Left cardiac atrium (tissue), 4 donors: ENCODE measurements at regions not wholly inside any gene's neighbourhood (a gene's known extent, or its start where the extent isn't known, plus 50 kb on each side); places are given as distances from the start of the nearest gene placed in this dataset.
A peak's percentile ranks its signal among the peaks of the same experiment; 100 is the strongest.
"Not testable (repeated sequence)": the region's sequence is repeated elsewhere in the genome, so short reads cannot be mapped to it uniquely, and the experiment has no call there.

Experiments used
- ATAC-seq, 2 donors: fragments of 200-7000 bp; cut with Tn5 transposase; one replicate each; pipeline ENCODE4 v1.9.1; 2020; ENCODE audit warnings: mild to moderate bottlenecking in 2 of 2, moderate library complexity in 2 of 2
- DNase-seq: peaks from one replicate; pipeline ENCODE4 v3.0.0-alpha.2; 2020
- intact Hi-C, 2 donors: fragments of 100-400 bp; cut with DNase I; formaldehyde crosslinking; loops; one replicate each; pipeline versions ENCODE4 v1.14.1 to v1.15.1; 2022 to 2023
- donor health status: DM: no; HTN: yes; CAD: no.
- donor health status: DM: no; HTN: yes; CAD: no; lungs with severe emphysema.
- donor health status: DM: yes; HTN: yes; CAD: no.
- donor health status: Dilated cardiomyopathy.

- DNase-seq, intact Hi-C loops, ATAC-seq: not testable (repeated sequence)
Observed at GRCh38 chr4:121616449-121616848, 80.3 kb downstream of the ANXA5 start.

- DNase-seq = no peak
- intact Hi-C loops = no loop called here
- no peak for ATAC-seq
Observed at GRCh38 chr4:121614101-121614500, 82.7 kb downstream of the ANXA5 start.

- intact Hi-C loops = no loop called here
- no peak for ATAC-seq
- no peak for DNase-seq
Observed at GRCh38 chr4:121599049-121599448, 97.7 kb downstream of the ANXA5 start.

GRCh38 chr4:121597346-121597934 is 99.3 kb downstream of the ANXA5 start:
- no peak for DNase-seq
- no peak for ATAC-seq
- intact Hi-C loops = no loop called here

GRCh38 chr4:121594796-121595526 is 101.8 kb downstream of the ANXA5 start:
- DNase-seq (no peak), ATAC-seq (peak; percentile 80 to 87)
- intact Hi-C loops = no loop called here

GRCh38 chr4:121593760-121594159 is 103.0 kb downstream of the ANXA5 start:
- DNase-seq (no peak), ATAC-seq (no peak)

GRCh38 chr4:121592257-121592656 is 104.5 kb downstream of the ANXA5 start:
- DNase-seq, ATAC-seq, intact Hi-C loops: not testable (repeated sequence)

More at GRCh38 chr4:121593760-121594159, 103.0 kb downstream of the ANXA5 start:
- intact Hi-C loops = no loop called here

- DNase-seq = no peak
- ATAC-seq = no peak
- intact Hi-C loops = no loop called here
Observed at GRCh38 chr4:121584836-121585235, 111.9 kb downstream of the ANXA5 start.

GRCh38 chr4:121583396-121583795 is 113.4 kb downstream of the ANXA5 start:
- ATAC-seq (no peak), DNase-seq (no peak)
- intact Hi-C loops = no loop called here

GRCh38 chr4:121582296-121582695 is 114.5 kb downstream of the ANXA5 start:
- no peak for ATAC-seq
- DNase-seq = no peak
- intact Hi-C loops = no loop called here

GRCh38 chr4:121575392-121575791 is 121.4 kb downstream of the ANXA5 start:
- ATAC-seq, intact Hi-C loops, DNase-seq: not testable (repeated sequence)

- intact Hi-C loops = no loop called here
- DNase-seq (no peak), ATAC-seq (no peak)
Observed at GRCh38 chr4:121574618-121575017, 122.2 kb downstream of the ANXA5 start.

- no peak for DNase-seq
- no peak for ATAC-seq
- intact Hi-C loops = no loop called here
Observed at GRCh38 chr4:121567748-121568147, 129.0 kb downstream of the ANXA5 start.

GRCh38 chr4:121564840-121565375 is 131.9 kb downstream of the ANXA5 start:
- ATAC-seq = no peak
- DNase-seq = no peak
- intact Hi-C loops = no loop called here

GRCh38 chr4:121562811-121563210 is 134.0 kb downstream of the ANXA5 start:
- no peak for ATAC-seq
- no peak for DNase-seq
- intact Hi-C loops = no loop called here

GRCh38 chr4:121555315-121556107 is 141.3 kb downstream of the ANXA5 start:
- peak in 1 of 2 donors; percentile 61 for ATAC-seq
- intact Hi-C loops = no loop called here
- no peak for DNase-seq

- intact Hi-C loops = no loop called here
- ATAC-seq = peak; percentile 61 to 80
- DNase-seq = no peak
Observed at GRCh38 chr4:121554382-121554781, 142.4 kb downstream of the ANXA5 start.

- no peak for DNase-seq
- peak in 1 of 2 donors; percentile 61 for ATAC-seq
- intact Hi-C loops = no loop called here
Observed at GRCh38 chr4:121551881-121552280, 144.9 kb downstream of the ANXA5 start.

GRCh38 chr4:121551271-121551670 is 145.5 kb downstream of the ANXA5 start:
- no peak for DNase-seq
- ATAC-seq = no peak
- intact Hi-C loops = no loop called here

- intact Hi-C loops = no loop called here
- DNase-seq (no peak), ATAC-seq (no peak)
Observed at GRCh38 chr4:121541696-121542095, 155.1 kb downstream of the ANXA5 start.
